Left lung (tissue), 4 donors: ENCODE measurements at regions not wholly inside any gene's neighbourhood (a gene's known extent, or its start where the extent isn't known, plus 50 kb on each side); places are given as distances from the start of the nearest gene placed in this dataset.

Experiments used
- ATAC-seq: fragments of 200-7000 bp; cut with Tn5 transposase; one replicate; pipeline ENCODE4 v1.9.1; 2020; ENCODE audit warnings: moderate library complexity
- DNase-seq, 4 donors: peaks; one replicate each; pipeline ENCODE4 v3.0.0-alpha.2; 2013 to 2020
- H3K27ac ChIP-seq, 2 donors: fragments of 200-600 bp; sonication (generic) in 1 of 2; one replicate each; pipeline versions ENCODE4 v1.5.0 to v1.8.0; 2020 to 2021
- H3K27me3 ChIP-seq, 2 donors: fragments of 200-600 bp; sonication (generic) in 1 of 2; one replicate each; pipeline versions ENCODE4 v1.5.0 to v1.8.0; 2020 to 2021
- H3K36me3 ChIP-seq, 2 donors: fragments of 200-600 bp; sonication (generic) in 1 of 2; one replicate each; pipeline versions ENCODE4 v1.5.0 to v1.8.0; 2020 to 2021
- H3K4me1 ChIP-seq, 2 donors: fragments of 200-600 bp; one replicate each; pipeline ENCODE4 v1.8.0; 2021
- H3K4me3 ChIP-seq, 2 donors: fragments of 200-600 bp; sonication (generic) in 1 of 2; one replicate each; pipeline versions ENCODE4 v1.5.0 to v1.8.0; 2020 to 2021; ENCODE audit warnings: mild to moderate bottlenecking in 1 of 2
- H3K9me3 ChIP-seq, 2 donors: fragments of 200-600 bp; sonication (generic) in 1 of 2; one replicate each; pipeline versions ENCODE4 v1.5.0 to v1.8.0; 2020 to 2021
- intact Hi-C, 2 donors: fragments of 100-400 bp; cut with DNase I; formaldehyde crosslinking; loops; one replicate each; pipeline versions ENCODE4 v1.11.2 to v1.14.2; 2022
- TF ChIP-seq, protein P1 (sequence below), 2 donors: fragments of 200-600 bp; sonication (generic) in 1 of 2; IDR thresholded peaks; one replicate each; pipeline versions ENCODE4 v1.5.0 to v1.8.0; 2021; ENCODE audit warnings: antibody characterized with exemption in 2 of 2
- donor health status: DM: no; HTN: yes; CAD: no.
- donor health status: DM: no; HTN: no; CAD: no.

GRCh38 chr13:105073041-105073440 lies 1462.4 kb downstream of the EFNB2 start:
- no peaks in the 10 kb centered on the region for H3K4me1 ChIP-seq
- H3K36me3 ChIP-seq: no peaks in the 10 kb centered on the region
- no peak overlapping the region for H3K4me3 ChIP-seq
- TF ChIP-seq, protein P1, sequence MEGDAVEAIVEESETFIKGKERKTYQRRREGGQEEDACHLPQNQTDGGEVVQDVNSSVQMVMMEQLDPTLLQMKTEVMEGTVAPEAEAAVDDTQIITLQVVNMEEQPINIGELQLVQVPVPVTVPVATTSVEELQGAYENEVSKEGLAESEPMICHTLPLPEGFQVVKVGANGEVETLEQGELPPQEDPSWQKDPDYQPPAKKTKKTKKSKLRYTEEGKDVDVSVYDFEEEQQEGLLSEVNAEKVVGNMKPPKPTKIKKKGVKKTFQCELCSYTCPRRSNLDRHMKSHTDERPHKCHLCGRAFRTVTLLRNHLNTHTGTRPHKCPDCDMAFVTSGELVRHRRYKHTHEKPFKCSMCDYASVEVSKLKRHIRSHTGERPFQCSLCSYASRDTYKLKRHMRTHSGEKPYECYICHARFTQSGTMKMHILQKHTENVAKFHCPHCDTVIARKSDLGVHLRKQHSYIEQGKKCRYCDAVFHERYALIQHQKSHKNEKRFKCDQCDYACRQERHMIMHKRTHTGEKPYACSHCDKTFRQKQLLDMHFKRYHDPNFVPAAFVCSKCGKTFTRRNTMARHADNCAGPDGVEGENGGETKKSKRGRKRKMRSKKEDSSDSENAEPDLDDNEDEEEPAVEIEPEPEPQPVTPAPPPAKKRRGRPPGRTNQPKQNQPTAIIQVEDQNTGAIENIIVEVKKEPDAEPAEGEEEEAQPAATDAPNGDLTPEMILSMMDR (IDR thresholded peaks at IDR 0.05): no peak
- no peaks in the 10 kb centered on the region for H3K9me3 ChIP-seq
- intact Hi-C loops: no loop called here
- DNase-seq (peak in 1 of 4 donors; percentile 52), ATAC-seq (no peak)
- no peaks in the 10 kb centered on the region for H3K27me3 ChIP-seq
- no peak overlapping the region for H3K27ac ChIP-seq

DNA sequence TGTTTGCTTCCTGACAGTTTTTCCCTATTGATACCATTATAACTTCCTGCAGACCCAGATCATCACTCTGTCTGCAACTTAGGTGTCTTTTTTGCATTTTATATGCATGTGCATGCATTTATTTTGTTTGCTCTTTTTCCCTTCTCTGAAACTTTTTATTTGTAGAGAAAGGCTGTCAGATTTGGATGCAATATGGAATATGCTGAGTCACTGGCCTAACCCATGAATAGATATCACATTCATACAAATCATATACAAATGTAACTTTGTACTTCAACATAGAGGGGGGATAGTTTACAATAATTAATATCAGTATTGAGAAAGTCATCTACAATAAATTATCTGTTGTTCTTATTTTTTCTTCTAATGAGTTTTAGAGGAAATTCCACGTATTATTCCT lies 1465.0 kb downstream of the EFNB2 start:
- no peak for ATAC-seq
- H3K27me3 ChIP-seq: no peaks in the 10 kb centered on the region

GRCh38 chr13:105069106-105069505 lies 1466.4 kb downstream of the EFNB2 start:
- Histone ChIP-seq H3K4me3 (no peak overlapping the region), H3K27ac (no peak overlapping the region), H3K4me1 (no peaks in the 10 kb centered on the region), H3K36me3 (no peaks in the 10 kb centered on the region), H3K27me3 (no peaks in the 10 kb centered on the region), H3K9me3 (no peaks in the 10 kb centered on the region)
- TF ChIP-seq, protein P1 (IDR thresholded peaks at IDR 0.05): no peak
- intact Hi-C loops: no loop called here
- DNase-seq (no peak), ATAC-seq (no peak)

More for the DNA sequence above, 1465.0 kb downstream of the EFNB2 start:
- Histone ChIP-seq H3K4me3 (no peak overlapping the region), H3K36me3 (no peaks in the 10 kb centered on the region), H3K4me1 (no peaks in the 10 kb centered on the region), H3K9me3 (no peaks in the 10 kb centered on the region), H3K27ac (no peak overlapping the region)
- no peak for DNase-seq
- TF ChIP-seq, protein P1 (IDR thresholded peaks at IDR 0.05): no peak
- intact Hi-C loops: no loop called here

GRCh38 chr13:105063676-105064075 lies 1471.8 kb downstream of the EFNB2 start:
- DNase-seq (no peak), ATAC-seq (no peak)
- Histone ChIP-seq H3K4me3 (no peak overlapping the region), H3K9me3 (no peaks in the 10 kb centered on the region), H3K27me3 (no peaks in the 10 kb centered on the region), H3K36me3 (no peaks in the 10 kb centered on the region), H3K4me1 (no peaks in the 10 kb centered on the region), H3K27ac (no peak overlapping the region)
- TF ChIP-seq, protein P1 (IDR thresholded peaks at IDR 0.05): no peak
- intact Hi-C loops: no loop called here

- DNase-seq: no peak
- Histone ChIP-seq H3K4me3 (no peak overlapping the region), H3K36me3 (no peaks in the 10 kb centered on the region), H3K9me3 (no peaks in the 10 kb centered on the region), H3K4me1 (no peaks in the 10 kb centered on the region), H3K27ac (no peak overlapping the region), H3K27me3 (no peaks in the 10 kb centered on the region)
- intact Hi-C loops: no loop called here
- no peak for ATAC-seq
- TF ChIP-seq, protein P1 (IDR thresholded peaks at IDR 0.05): no peak
These were observed 1475.7 kb downstream of the EFNB2 start for GRCh38 chr13:105059786-105060185.
